Adipocyte (in vitro differentiated cells): ENCODE measurements at regions not wholly inside any gene's neighbourhood (a gene's known extent, or its start where the extent isn't known, plus 50 kb on each side); places are given as distances from the start of the nearest gene placed in this dataset.

Experiments used
- DNase-seq: peaks from one replicate; pipeline ENCODE4 v3.0.0-alpha.2; 2015; ENCODE audit warnings: low read depth
- H3K27me3 ChIP-seq: replicated peaks from 2 replicates; pipeline ENCODE4 v1.7.0; 2013; ENCODE audit warnings: mild to moderate bottlenecking, low read length, moderate library complexity; ENCODE audit not compliant: control insufficient read depth, insufficient read depth
- H3K36me3 ChIP-seq: 2 replicates; pipeline ENCODE4 v1.7.0; 2013; ENCODE audit warnings: low read length, mild to moderate bottlenecking, moderate library complexity; ENCODE audit not compliant: control insufficient read depth, insufficient read depth, severe bottlenecking
- H3K4me1 ChIP-seq: 2 replicates; pipeline ENCODE4 v1.7.0; 2013; ENCODE audit warnings: mild to moderate bottlenecking, low read length, moderate library complexity; ENCODE audit not compliant: control insufficient read depth, insufficient read depth
- H3K4me3 ChIP-seq: 2 replicates; pipeline ENCODE4 v1.7.0; 2013; ENCODE audit warnings: mild to moderate bottlenecking, low read length, moderate library complexity
- H3K9ac ChIP-seq: 2 replicates; pipeline ENCODE4 v1.7.0; 2013; ENCODE audit warnings: mild to moderate bottlenecking, low read length, moderate library complexity
- H3K9me3 ChIP-seq: 2 replicates; pipeline ENCODE4 v1.7.0; 2013; ENCODE audit warnings: mild to moderate bottlenecking, low read length, moderate library complexity; ENCODE audit not compliant: control insufficient read depth

GRCh38 chr2:147223553-147224060 is 621.2 kb upstream of the ACVR2A start:
- Histone ChIP-seq H3K9me3 (no peaks in the 10 kb centered on the region), H3K27me3 (no peaks in the 10 kb centered on the region), H3K4me3 (no peak overlapping the region), H3K9ac (no peak overlapping the region), H3K36me3 (no peaks in the 10 kb centered on the region), H3K4me1 (no peaks in the 10 kb centered on the region)
- DNase-seq = no peak

GRCh38 chr2:147223119-147223518 is 621.7 kb upstream of the ACVR2A start:
- no peaks in the 10 kb centered on the region for H3K4me1 ChIP-seq
- H3K9ac ChIP-seq = no peak overlapping the region
- no peaks in the 10 kb centered on the region for H3K36me3 ChIP-seq
- no peak for DNase-seq
- no peak overlapping the region for H3K4me3 ChIP-seq
- H3K27me3 ChIP-seq = no peaks in the 10 kb centered on the region
- H3K9me3 ChIP-seq = no peaks in the 10 kb centered on the region

- Histone ChIP-seq H3K9me3 (peaks cover 6% of the 10 kb centered on the region), H3K27me3 (no peaks in the 10 kb centered on the region), H3K9ac (no peak overlapping the region), H3K4me3 (no peak overlapping the region), H3K36me3 (no peaks in the 10 kb centered on the region), H3K4me1 (no peaks in the 10 kb centered on the region)
- DNase-seq = no peak
These were observed 622.3 kb upstream of the ACVR2A start for GRCh38 chr2:147222506-147222905.

DNA sequence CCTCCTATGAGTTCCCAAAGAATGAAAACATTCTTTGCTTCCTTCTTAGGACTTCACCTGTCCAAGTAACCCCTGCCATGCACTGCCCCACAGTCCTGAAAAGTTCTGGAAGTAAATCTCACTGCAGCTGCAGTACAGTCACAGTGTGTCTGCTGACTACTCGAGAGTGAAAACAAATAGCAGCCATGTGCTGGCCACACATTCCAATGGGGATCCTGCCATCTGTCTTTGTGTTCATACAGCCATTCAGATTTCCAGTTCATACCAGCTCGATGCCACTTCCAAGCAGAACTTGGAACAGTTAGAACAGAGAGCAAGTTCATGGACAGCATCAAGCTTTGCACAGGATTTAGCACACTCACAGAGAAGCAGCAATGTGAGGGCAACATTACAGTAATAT is 629.9 kb upstream of the ACVR2A start:
- H3K4me3 ChIP-seq = no peak overlapping the region
- no peaks in the 10 kb centered on the region for H3K4me1 ChIP-seq
- no peaks in the 10 kb centered on the region for H3K36me3 ChIP-seq
- H3K27me3 ChIP-seq = no peaks in the 10 kb centered on the region
- H3K9ac ChIP-seq = no peak overlapping the region
- peaks cover 13% of the 10 kb centered on the region for H3K9me3 ChIP-seq
- no peak for DNase-seq

DNA sequence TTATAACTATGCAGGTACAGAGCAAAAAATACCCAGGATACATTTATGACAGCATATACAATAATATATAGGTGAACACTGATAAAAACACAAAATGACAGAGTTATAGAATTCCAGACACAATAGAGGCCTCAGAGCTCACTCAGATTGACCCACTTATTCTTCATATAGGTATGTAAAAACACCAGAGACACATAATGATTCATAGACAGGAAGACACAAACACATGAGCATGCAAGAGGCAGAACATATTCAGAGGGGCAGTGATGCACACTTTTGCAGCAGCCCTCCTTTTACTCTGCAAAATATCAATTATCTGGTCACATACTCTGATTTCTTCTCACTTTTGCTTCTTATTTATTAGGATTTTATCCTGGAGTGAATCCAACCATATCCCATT is 633.3 kb upstream of the ACVR2A start:
- H3K4me3 ChIP-seq = no peak overlapping the region
- no peaks in the 10 kb centered on the region for H3K36me3 ChIP-seq
- H3K27me3 ChIP-seq = no peaks in the 10 kb centered on the region
- DNase-seq = no peak
- no peak overlapping the region for H3K9ac ChIP-seq
- no peaks in the 10 kb centered on the region for H3K4me1 ChIP-seq
- H3K9me3 ChIP-seq = peaks cover 6% of the 10 kb centered on the region

- Histone ChIP-seq H3K4me1 (peaks cover 11% of the 10 kb centered on the region), H3K4me3 (no peak overlapping the region), H3K9ac (no peak overlapping the region), H3K27me3 (no peaks in the 10 kb centered on the region), H3K9me3 (peaks cover 15% of the 10 kb centered on the region), H3K36me3 (no peaks in the 10 kb centered on the region)
- no peak for DNase-seq
These were observed 640.7 kb upstream of the ACVR2A start for GRCh38 chr2:147204102-147204501.

DNA sequence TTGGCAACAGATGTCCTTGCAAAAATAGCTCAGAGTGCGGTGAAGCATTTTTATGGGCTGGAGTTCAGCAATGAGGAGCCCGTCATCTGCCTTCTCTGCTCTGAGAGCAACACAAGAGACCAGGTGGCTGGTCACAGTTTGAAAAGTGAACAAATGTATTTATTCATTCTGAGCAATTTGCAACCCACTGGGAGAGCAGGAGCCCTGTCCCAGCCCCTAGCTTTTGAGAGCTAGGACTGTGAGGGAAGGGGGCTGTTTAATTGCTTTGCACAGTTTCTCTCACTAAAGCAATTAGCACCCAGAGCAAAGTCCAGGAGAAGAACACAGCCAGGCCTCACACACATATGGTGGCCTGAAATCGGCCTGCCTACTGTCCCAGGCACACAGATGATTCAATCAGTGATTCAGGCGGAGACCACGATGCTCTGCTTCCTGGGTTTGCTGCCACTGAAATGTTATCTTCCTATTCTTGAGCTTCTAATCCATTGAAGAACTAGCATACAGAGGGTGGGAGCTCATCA is 646.1 kb upstream of the ACVR2A start:
- Histone ChIP-seq H3K9me3 (no peaks in the 10 kb centered on the region), H3K36me3 (no peaks in the 10 kb centered on the region), H3K27me3 (no peaks in the 10 kb centered on the region), H3K9ac (no peak overlapping the region), H3K4me1 (peaks cover 3% of the 10 kb centered on the region), H3K4me3 (no peak overlapping the region)
- DNase-seq = no peak

DNA sequence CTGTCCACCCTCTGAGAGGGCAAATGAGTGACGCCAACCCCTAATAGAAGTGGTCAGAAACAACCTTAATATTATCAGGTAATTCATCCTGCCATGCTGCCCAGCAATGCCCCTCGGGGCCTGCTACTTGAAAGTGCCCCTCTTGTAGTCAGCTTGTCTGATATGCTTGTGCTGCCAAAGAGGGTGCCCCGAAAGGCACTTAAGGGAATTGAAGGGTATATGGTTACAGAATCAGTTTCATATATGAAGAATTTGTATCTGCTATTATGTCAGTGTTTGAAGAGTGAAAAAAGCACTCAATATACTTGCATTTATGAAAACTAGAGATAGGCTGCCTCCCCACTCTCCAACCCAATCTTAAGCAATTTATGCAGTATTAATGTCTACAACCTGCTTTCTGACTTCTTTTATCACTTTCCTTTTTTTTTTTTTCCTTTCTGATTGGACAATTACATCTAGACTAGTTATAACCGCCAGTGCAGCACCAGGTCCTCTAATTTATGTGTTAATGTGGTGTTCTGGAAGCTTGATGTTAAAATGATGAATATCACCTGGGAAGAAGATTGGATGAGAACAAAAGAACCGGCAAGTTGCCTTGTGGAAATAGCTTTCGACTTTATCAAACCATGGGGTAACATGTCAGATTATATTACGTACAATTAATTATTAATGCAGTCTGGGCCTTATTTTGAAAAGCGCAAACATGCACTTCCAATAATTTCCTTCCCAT is 646.9 kb upstream of the ACVR2A start:
- no peak for DNase-seq
- H3K4me1 ChIP-seq = no peaks in the 10 kb centered on the region
- H3K4me3 ChIP-seq = no peak overlapping the region
- H3K36me3 ChIP-seq = no peaks in the 10 kb centered on the region
- no peak overlapping the region for H3K9ac ChIP-seq
- no peaks in the 10 kb centered on the region for H3K9me3 ChIP-seq
- H3K27me3 ChIP-seq = no peaks in the 10 kb centered on the region

DNA sequence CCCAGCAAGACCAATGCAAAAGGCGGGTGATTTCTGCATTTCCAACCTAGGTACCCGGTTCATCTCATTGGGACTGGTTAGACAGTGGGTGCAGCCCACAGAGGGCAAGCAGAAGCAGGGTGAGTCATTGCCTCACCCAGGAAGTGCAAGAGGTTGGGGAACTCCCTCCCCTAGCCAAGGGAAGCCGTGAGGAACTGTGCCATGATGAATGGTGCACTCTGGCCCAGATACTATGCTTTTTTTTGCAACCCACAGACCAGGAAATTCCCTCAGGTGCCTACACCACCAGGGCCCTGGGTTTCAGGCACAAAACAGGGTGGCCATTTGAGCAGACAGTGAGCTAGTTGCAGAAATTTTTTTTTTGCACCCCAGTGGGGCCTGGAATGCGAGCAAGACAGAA is 662.6 kb upstream of the ACVR2A start:
- no peak for DNase-seq
- H3K36me3 ChIP-seq = no peaks in the 10 kb centered on the region
- peaks cover 10% of the 10 kb centered on the region for H3K9me3 ChIP-seq
- H3K9ac ChIP-seq = no peak overlapping the region
- peaks cover 9% of the 10 kb centered on the region for H3K4me1 ChIP-seq
- no peak overlapping the region for H3K4me3 ChIP-seq
- no peaks in the 10 kb centered on the region for H3K27me3 ChIP-seq

- no peak for DNase-seq
- Histone ChIP-seq H3K4me1 (peaks cover 14% of the 10 kb centered on the region), H3K9me3 (peaks cover 10% of the 10 kb centered on the region), H3K36me3 (no peaks in the 10 kb centered on the region), H3K4me3 (no peak overlapping the region), H3K27me3 (no peaks in the 10 kb centered on the region), H3K9ac (no peak overlapping the region)
These were observed 663.3 kb upstream of the ACVR2A start for GRCh38 chr2:147181351-147182029.

GRCh38 chr2:147177071-147177857 is 667.6 kb upstream of the ACVR2A start:
- Histone ChIP-seq H3K36me3 (no peaks in the 10 kb centered on the region), H3K9ac (no peak overlapping the region), H3K9me3 (peaks cover 4% of the 10 kb centered on the region), H3K4me1 (peaks cover 50% of the 10 kb centered on the region), H3K4me3 (peak overlapping the region; percentile 35), H3K27me3 (no peaks in the 10 kb centered on the region)
- no peak for DNase-seq
